Fibroblast of mammary gland (primary cell): ENCODE measurements at regions not wholly inside any gene's neighbourhood (a gene's known extent, or its start where the extent isn't known, plus 50 kb on each side); places are given as distances from the start of the nearest gene placed in this dataset.
"Not testable (repeated sequence)": the region's sequence is repeated elsewhere in the genome, so short reads cannot be mapped to it uniquely, and the experiment has no call there.

Experiments
- DNase-seq: peaks from one replicate; pipeline ENCODE4 v3.0.0-alpha.2; 2010; ENCODE audit warnings: low read depth
- H3K4me3 ChIP-seq: 2 replicates; pipeline ENCODE4 v1.5.1; 2011; ENCODE audit warnings: low read depth, mild to moderate bottlenecking, low read length, moderate library complexity; ENCODE audit not compliant: control insufficient read depth
- CTCF ChIP-seq: conservative IDR thresholded peaks from 2 replicates; pipeline ENCODE4 v1.5.1; 2011; ENCODE audit warnings: low read depth, low read length, inconsistent platforms; ENCODE audit not compliant: control insufficient read depth, insufficient read depth

DNA sequence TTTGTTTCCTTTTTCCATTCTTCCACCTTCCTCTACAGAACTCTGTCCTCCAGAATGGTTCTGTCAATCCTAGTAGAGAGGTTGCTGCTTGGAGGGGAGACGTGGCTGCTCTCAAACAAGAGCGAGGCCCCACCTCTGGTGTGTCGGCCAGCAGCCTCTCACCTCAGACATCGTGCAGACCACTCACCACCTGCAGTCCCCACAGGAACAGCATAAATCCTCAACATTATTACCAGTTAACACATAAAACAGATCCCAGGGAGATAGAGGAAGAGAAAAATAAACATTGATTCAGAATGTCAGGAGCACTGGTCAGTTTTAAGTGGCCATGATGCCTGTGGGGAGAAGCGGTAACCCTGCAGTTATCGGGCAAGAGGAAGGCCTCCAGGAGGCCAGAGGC lies 485.9 kb upstream of the DPP6 start:
- TF ChIP-seq CTCF: no peak
- no peak overlapping the region for H3K4me3 ChIP-seq
- no peak for DNase-seq

GRCh38 chr7:153567426-153567825 lies 484.8 kb upstream of the DPP6 start:
- no peak overlapping the region for H3K4me3 ChIP-seq
- no peak for TF ChIP-seq CTCF
- no peak for DNase-seq

- not testable (repeated sequence) for DNase-seq, H3K4me3 ChIP-seq
These were observed 482.7 kb upstream of the DPP6 start for GRCh38 chr7:153569520-153569919.

GRCh38 chr7:153576096-153576495 lies 476.1 kb upstream of the DPP6 start:
- no peak for DNase-seq
- H3K4me3 ChIP-seq: no peak overlapping the region
- TF ChIP-seq CTCF: no peak

GRCh38 chr7:153581419-153581818 lies 470.8 kb upstream of the DPP6 start:
- no peak for DNase-seq

DNA sequence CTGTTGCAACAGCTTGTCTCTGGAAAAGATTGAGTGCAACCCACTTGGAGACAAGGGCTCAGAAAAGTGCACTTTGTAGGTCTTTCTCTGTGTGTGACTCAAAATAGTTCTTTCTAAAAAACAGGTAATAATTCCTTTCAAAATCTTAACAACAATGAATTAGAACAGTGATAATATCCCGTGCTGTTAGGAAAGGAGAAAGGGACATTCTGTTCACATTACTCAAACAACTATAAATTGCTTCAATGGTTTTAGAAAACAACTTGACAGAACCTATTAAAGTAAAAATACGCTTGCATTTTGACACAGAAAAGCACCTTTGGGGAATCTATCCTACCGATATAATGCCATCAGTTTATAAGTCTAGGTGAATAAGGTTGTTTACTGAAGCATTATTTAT lies 468.1 kb upstream of the DPP6 start:
- no peak overlapping the region for H3K4me3 ChIP-seq
- DNase-seq: no peak
- TF ChIP-seq CTCF: no peak

More at GRCh38 chr7:153581419-153581818, 470.8 kb upstream of the DPP6 start:
- H3K4me3 ChIP-seq: no peak overlapping the region
- no peak for TF ChIP-seq CTCF

- no peak for DNase-seq
- no peak overlapping the region for H3K4me3 ChIP-seq
- TF ChIP-seq CTCF: no peak
These were observed 463.6 kb upstream of the DPP6 start for GRCh38 chr7:153588586-153588985.
